Kasumi-1 (cell line): ENCODE measurements at regions not wholly inside any gene's neighbourhood (a gene's known extent, or its start where the extent isn't known, plus 50 kb on each side); places are given as distances from the start of the nearest gene placed in this dataset.

Experiments
- DNase-seq, 2 experiments: peaks; one replicate each; lab custom pipeline; 2025; lab: John Stamatoyannopoulos, UW

- no peak for DNase-seq
Observed at GRCh38 chr6:129911732-129912131, 50.6 kb upstream of the TMEM244 start.
